ENCODE measurements at regions not wholly inside any gene's neighbourhood (a gene's known extent, or its start where the extent isn't known, plus 50 kb on each side); places are given as distances from the start of the nearest gene placed in this dataset.

Small RNAs in the stretch of these regions (small RNA-seq; reads per million reads assigned to genes)
- 0 reads per million in 2 experiments for gene AC097486.1
- gene MIR6082: 0 reads per million in 2 experiments
- gene RNU6ATAC13P: 0 reads per million in 2 experiments

All from NCI-H460 (cell line).